Keratinocyte (primary cell): ENCODE measurements at regions not wholly inside any gene's neighbourhood (a gene's known extent, or its start where the extent isn't known, plus 50 kb on each side); places are given as distances from the start of the nearest gene placed in this dataset.

Experiments used
- DNase-seq: peaks from one replicate; pipeline ENCODE4 v3.0.0-alpha.2; 2011; ENCODE audit warnings: low read depth, missing footprints, low spot score
- FAIRE-seq: peaks from 2 replicates; lab custom pipeline; 2011; peaks lifted over from hg19 to GRCh38; lab: Jason Lieb, UNC
- H2AFZ ChIP-seq: 2 replicates; pipeline ENCODE4 v1.6.0; 2012; ENCODE audit warnings: low read length, control low read depth, inconsistent platforms; ENCODE audit not compliant: control insufficient read depth
- H3K27ac ChIP-seq: 2 replicates; pipeline ENCODE4 v1.5.1; 2011; ENCODE audit warnings: low read length; ENCODE audit not compliant: control insufficient read depth, insufficient read depth
- H3K27me3 ChIP-seq: 3 replicates; pipeline ENCODE4 v1.6.0; 2011; ENCODE audit warnings: low read length; ENCODE audit not compliant: control insufficient read depth, insufficient read depth; ENCODE audit errors: extremely low read depth
- H3K36me3 ChIP-seq, 2 experiments: 2 replicates in 1 of 2; 3 replicates in 1 of 2; pipeline ENCODE4 v1.5.1; 2011; ENCODE audit warnings: low read length in 2 of 2, mild to moderate bottlenecking in 1 of 2; ENCODE audit not compliant: control insufficient read depth in 2 of 2, insufficient read depth in 2 of 2; ENCODE audit errors: extremely low read depth in 1 of 2
- H3K4me1 ChIP-seq: 3 replicates; pipeline ENCODE4 v1.5.1; 2011; ENCODE audit warnings: low read length; ENCODE audit not compliant: control insufficient read depth, insufficient read depth; ENCODE audit errors: extremely low read depth
- H3K4me2 ChIP-seq: 3 replicates; pipeline ENCODE4 v1.6.0; 2011; ENCODE audit warnings: low read depth, low read length; ENCODE audit not compliant: control insufficient read depth, insufficient read depth; ENCODE audit errors: extremely low read depth
- H3K4me3 ChIP-seq, 3 experiments: fragments of 200-600 bp in 1 of 3; sonication (generic) in 1 of 3; 2 replicates in 2 of 3; 3 replicates in 1 of 3; pipeline ENCODE4 v1.5.1; 2011 to 2016; ENCODE audit warnings: low read length in 3 of 3, mild to moderate bottlenecking in 3 of 3, control low read depth in 2 of 3, inconsistent platforms in 1 of 3, low read depth in 1 of 3, mixed read lengths in 1 of 3, mixed run types in 1 of 3, moderate library complexity in 1 of 3; ENCODE audit not compliant: control insufficient read depth in 2 of 3, insufficient read depth in 2 of 3; ENCODE audit errors: extremely low read depth in 1 of 3
- H3K79me2 ChIP-seq: 2 replicates; pipeline ENCODE4 v1.6.0; 2012; ENCODE audit warnings: low read length; ENCODE audit not compliant: control insufficient read depth, insufficient read depth
- H3K9ac ChIP-seq: 3 replicates; pipeline ENCODE4 v1.6.0; 2011; ENCODE audit warnings: low read length; ENCODE audit not compliant: control insufficient read depth, insufficient read depth; ENCODE audit errors: extremely low read depth
- H3K9me1 ChIP-seq: 3 replicates; pipeline ENCODE4 v1.6.0; 2011; ENCODE audit warnings: low read length; ENCODE audit not compliant: control insufficient read depth, insufficient read depth; ENCODE audit errors: extremely low read depth
- H3K9me3 ChIP-seq: 2 replicates; pipeline ENCODE4 v1.5.1; 2012; ENCODE audit warnings: low read depth, low read length; ENCODE audit not compliant: control insufficient read depth
- H4K20me1 ChIP-seq: 3 replicates; pipeline ENCODE4 v1.6.0; 2011; ENCODE audit warnings: low read length; ENCODE audit not compliant: control insufficient read depth, insufficient read depth; ENCODE audit errors: extremely low read depth
- EZH2 ChIP-seq: IDR thresholded peaks from one replicate; pipeline ENCODE4 v1.6.1; 2012; ENCODE audit warnings: inconsistent platforms, mild to moderate bottlenecking, low read length, moderate library complexity
- dilution Hi-C: fragments of 300-500 bp; cut with MboI; formaldehyde crosslinking; loops from one replicate; pipeline ENCODE4 v1.7.0; 2020; ENCODE audit warnings: low sequenced_read_pairs; ENCODE audit not compliant: extremely low pct_ligation_motif_present
- TF ChIP-seq, protein P1 (sequence below), 3 experiments: IDR thresholded peaks in 1 of 3; conservative IDR thresholded peaks in 1 of 3; optimal IDR thresholded peaks in 1 of 3; 2 replicates in 2 of 3; 3 replicates in 1 of 3; pipeline versions ENCODE3 to v1.5.1; 2011; ENCODE audit warnings: low read length in 3 of 3, mild to moderate bottlenecking in 3 of 3, moderate library complexity in 2 of 3, control low read depth in 1 of 3, inconsistent platforms in 1 of 3; ENCODE audit not compliant: insufficient read depth in 2 of 3; ENCODE audit errors: extremely low read depth in 1 of 3

- no peaks in the 10 kb centered on the region for H4K20me1 ChIP-seq
- no peak overlapping the region for H3K4me3 ChIP-seq
- dilution Hi-C loops = no loop called here
- no peak for FAIRE-seq
- no peaks in the 10 kb centered on the region for H3K9me1 ChIP-seq
- no peaks in the 10 kb centered on the region for H3K4me1 ChIP-seq
- no peak overlapping the region for H3K9ac ChIP-seq
- no peak for DNase-seq
- no peak overlapping the region for H3K27ac ChIP-seq
- TF ChIP-seq, protein P1, sequence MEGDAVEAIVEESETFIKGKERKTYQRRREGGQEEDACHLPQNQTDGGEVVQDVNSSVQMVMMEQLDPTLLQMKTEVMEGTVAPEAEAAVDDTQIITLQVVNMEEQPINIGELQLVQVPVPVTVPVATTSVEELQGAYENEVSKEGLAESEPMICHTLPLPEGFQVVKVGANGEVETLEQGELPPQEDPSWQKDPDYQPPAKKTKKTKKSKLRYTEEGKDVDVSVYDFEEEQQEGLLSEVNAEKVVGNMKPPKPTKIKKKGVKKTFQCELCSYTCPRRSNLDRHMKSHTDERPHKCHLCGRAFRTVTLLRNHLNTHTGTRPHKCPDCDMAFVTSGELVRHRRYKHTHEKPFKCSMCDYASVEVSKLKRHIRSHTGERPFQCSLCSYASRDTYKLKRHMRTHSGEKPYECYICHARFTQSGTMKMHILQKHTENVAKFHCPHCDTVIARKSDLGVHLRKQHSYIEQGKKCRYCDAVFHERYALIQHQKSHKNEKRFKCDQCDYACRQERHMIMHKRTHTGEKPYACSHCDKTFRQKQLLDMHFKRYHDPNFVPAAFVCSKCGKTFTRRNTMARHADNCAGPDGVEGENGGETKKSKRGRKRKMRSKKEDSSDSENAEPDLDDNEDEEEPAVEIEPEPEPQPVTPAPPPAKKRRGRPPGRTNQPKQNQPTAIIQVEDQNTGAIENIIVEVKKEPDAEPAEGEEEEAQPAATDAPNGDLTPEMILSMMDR (optimal IDR thresholded peaks at IDR 0.05 in 1 of 3, IDR thresholded peaks at IDR 0.05 in 1 of 3, conservative IDR thresholded peaks at IDR 0.05 in 1 of 3; ENCODE audit: extremely low read depth in 1 of 3, insufficient read depth in 2 of 3, low read length in 3 of 3) = no peak
- no peak for TF ChIP-seq EZH2
- no peaks in the 10 kb centered on the region for H3K27me3 ChIP-seq
- H3K79me2 ChIP-seq = no peaks in the 10 kb centered on the region
- no peaks in the 10 kb centered on the region for H3K9me3 ChIP-seq
- H3K4me2 ChIP-seq = no peak overlapping the region
- H3K36me3 ChIP-seq = no peaks in the 10 kb centered on the region
- no peak overlapping the region for H2AFZ ChIP-seq
Measured at GRCh38 chr5:30380228-30380627, 813.3 kb upstream of the CDH6 start.

DNA sequence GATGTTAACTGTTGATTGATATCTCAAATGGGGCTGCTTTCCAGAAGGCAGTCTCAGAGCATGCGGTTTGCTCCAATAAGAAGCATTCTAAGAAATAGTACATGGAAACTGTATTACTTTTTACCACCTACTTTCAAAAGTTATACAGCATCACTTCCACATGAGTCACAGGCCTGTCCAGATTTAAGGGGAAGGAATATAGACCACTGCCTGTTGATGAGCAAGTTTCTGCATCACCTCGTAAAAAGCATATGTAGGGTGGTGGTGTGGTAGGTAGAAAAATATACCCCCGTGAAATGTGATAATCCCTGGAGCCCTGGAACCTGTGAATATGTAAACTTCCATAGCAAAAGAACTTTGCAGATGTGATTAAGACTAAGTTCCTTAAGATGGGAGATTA lies 816.6 kb upstream of the CDH6 start:
- Histone ChIP-seq H3K4me2 (no peak overlapping the region), H3K9me1 (no peaks in the 10 kb centered on the region), H3K9me3 (no peaks in the 10 kb centered on the region), H4K20me1 (no peaks in the 10 kb centered on the region), H3K36me3 (no peaks in the 10 kb centered on the region), H3K4me3 (no peak overlapping the region), H2AFZ (no peak overlapping the region), H3K4me1 (no peaks in the 10 kb centered on the region), H3K27me3 (no peaks in the 10 kb centered on the region), H3K27ac (no peak overlapping the region), H3K79me2 (no peaks in the 10 kb centered on the region), H3K9ac (no peak overlapping the region)
- dilution Hi-C loops = no loop called here
- no peak for TF ChIP-seq EZH2
- TF ChIP-seq, protein P1 (optimal IDR thresholded peaks at IDR 0.05 in 1 of 3, IDR thresholded peaks at IDR 0.05 in 1 of 3, conservative IDR thresholded peaks at IDR 0.05 in 1 of 3; ENCODE audit: extremely low read depth in 1 of 3, insufficient read depth in 2 of 3, low read length in 3 of 3) = no peak
- no peak for FAIRE-seq
- no peak for DNase-seq
